Small intestine (tissue), 7 donors: ENCODE measurements at regions not wholly inside any gene's neighbourhood (a gene's known extent, or its start where the extent isn't known, plus 50 kb on each side); places are given as distances from the start of the nearest gene placed in this dataset.
A peak's percentile ranks its signal among the peaks of the same experiment; 100 is the strongest.
"Not testable (repeated sequence)": the region's sequence is repeated elsewhere in the genome, so short reads cannot be mapped to it uniquely, and the experiment has no call there.

Experiments
- DNase-seq, 2 donors: peaks; one replicate each; pipeline versions ENCODE4 v3.0.0 to v3.0.0-alpha.2; 2013
- FAIRE-seq: peaks from 2 replicates; lab custom pipeline; 2012; peaks lifted over from hg19 to GRCh38; lab: Jason Lieb, UNC
- H3K27ac ChIP-seq, 3 donors: one replicate each; pipeline ENCODE4 v1.5.1; 2013; ENCODE audit warnings: low read length in 2 of 3, mild to moderate bottlenecking in 2 of 3, control low read depth in 1 of 3, inconsistent platforms in 1 of 3, low read depth in 1 of 3, moderate library complexity in 1 of 3
- H3K27me3 ChIP-seq, 3 donors: one replicate each; pipeline ENCODE4 v1.6.1; 2013; ENCODE audit warnings: low read length in 3 of 3, inconsistent platforms in 1 of 3; ENCODE audit not compliant: control insufficient read depth in 3 of 3, insufficient read depth in 3 of 3
- H3K36me3 ChIP-seq, 3 donors: one replicate each; pipeline ENCODE4 v1.6.1; 2013; ENCODE audit warnings: low read length in 3 of 3, inconsistent platforms in 1 of 3, low read depth in 1 of 3, mild to moderate bottlenecking in 1 of 3, moderate library complexity in 1 of 3; ENCODE audit not compliant: control insufficient read depth in 3 of 3, insufficient read depth in 2 of 3
- H3K4me1 ChIP-seq, 3 donors: one replicate each; pipeline ENCODE4 v1.6.1; 2013; ENCODE audit warnings: low read length in 2 of 3, inconsistent platforms in 1 of 3, low read depth in 1 of 3, mild to moderate bottlenecking in 1 of 3, moderate library complexity in 1 of 3; ENCODE audit not compliant: control insufficient read depth in 3 of 3, insufficient read depth in 2 of 3
- H3K4me3 ChIP-seq, 3 donors: one replicate each; pipeline ENCODE4 v1.5.1; 2013; ENCODE audit warnings: low read length in 3 of 3, control low read depth in 1 of 3, inconsistent platforms in 1 of 3, low read depth in 1 of 3, mild to moderate bottlenecking in 1 of 3, moderate library complexity in 1 of 3
- H3K9me3 ChIP-seq, 2 donors: one replicate each; pipeline ENCODE4 v1.6.1; 2013; ENCODE audit warnings: low read depth in 1 of 2, low read length in 1 of 2; ENCODE audit not compliant: control insufficient read depth in 2 of 2, insufficient read depth in 1 of 2
- WGBS, 3 donors: extraction: QIAGEN DNeasy Blood & Tissue Kit; methylation state at CpG; one replicate each; pipeline ENCODE4 v1.1.7; 2013; 5-methylcytosine and 5-hydroxymethylcytosine counted together
- donor health status: healthy with polysubstance abuse.
- donor health status: control.
- donor health status: control.
- donor health status: Bipolar disorder and iron deficiency.
- donor health status: healthy.

DNA sequence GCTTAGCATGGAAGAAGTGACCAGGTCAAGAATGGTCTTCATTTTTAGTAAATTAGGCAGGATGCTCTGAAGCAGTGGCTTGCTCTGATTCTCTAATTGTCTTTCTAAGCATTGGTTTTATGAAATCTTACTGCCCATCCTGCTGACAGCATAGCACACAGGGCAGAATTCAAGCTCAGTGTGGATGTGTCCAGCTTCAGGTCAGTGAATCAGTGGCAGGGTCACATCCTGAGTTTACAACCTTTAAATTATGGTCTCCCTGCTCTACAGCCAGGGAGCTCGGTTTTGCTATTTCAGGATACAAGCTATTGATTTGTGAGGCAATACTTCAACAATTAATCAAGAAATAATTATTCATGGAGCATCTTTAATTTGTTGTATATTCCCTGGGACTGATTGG, 202.3 kb upstream of the RXFP2 start:
- H3K4me3 ChIP-seq = no peak overlapping the region
- no peaks in the 10 kb centered on the region for H3K27me3 ChIP-seq
- no peaks in the 10 kb centered on the region for H3K9me3 ChIP-seq
- no peaks in the 10 kb centered on the region for H3K4me1 ChIP-seq
- no peak for DNase-seq
- no peaks in the 10 kb centered on the region for H3K36me3 ChIP-seq
- no peak for FAIRE-seq
- WGBS, 3 donors = 41 to 46% (median 44%) methylated on average over 1 of the region's 1 CpG
- H3K27ac ChIP-seq = no peak overlapping the region

DNA sequence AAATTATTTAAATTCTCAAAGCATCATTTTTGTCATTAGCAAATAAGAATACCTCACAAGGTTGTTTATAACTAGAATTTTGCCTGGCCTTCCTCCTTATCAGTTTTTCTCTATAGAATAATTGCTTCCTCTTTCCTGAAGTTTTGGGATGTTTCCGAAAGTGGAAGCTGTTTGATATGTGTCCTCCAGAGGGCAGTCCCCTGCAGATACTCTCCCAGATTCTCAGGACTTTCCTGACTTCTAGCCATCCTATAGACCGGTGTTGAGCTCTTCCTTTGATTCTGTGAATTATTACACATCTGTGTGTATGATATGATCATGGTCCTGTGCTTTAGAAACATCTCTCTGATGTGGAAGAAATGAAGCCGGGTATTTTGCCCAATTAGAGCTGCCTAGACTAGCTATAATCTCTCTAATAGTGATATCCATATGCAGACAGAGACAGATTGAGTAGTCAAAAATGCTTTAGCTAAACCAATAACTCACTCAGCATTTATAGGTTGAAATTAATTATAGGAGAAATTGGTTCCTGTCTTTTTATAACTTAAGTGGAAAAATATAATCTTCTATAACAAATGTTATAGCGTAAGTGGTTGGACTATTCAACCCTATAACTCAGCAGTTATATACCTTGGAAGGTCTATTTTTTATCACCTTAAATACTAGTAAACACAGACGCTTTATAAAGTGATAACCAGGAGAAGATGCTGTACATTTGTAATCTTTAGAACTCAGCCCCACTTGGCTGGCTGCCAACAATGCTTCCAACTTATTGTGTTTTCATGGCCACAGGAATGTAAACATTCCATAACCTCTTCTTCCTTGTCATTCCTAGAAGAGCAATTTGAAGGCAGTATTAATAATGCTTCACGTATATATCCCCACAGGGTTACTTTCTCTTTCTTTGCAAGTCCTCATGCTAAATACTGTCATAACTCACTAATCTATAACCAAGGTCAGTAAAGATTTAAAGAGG, 201.0 kb upstream of the RXFP2 start:
- H3K4me1 ChIP-seq = no peaks in the 10 kb centered on the region
- no peaks in the 10 kb centered on the region for H3K36me3 ChIP-seq
- peak; percentile 14 to 46 for DNase-seq
- 28 to 36% (median 32%) methylated on average over 6 of the region's 6 CpGs for WGBS, 3 donors
- no peaks in the 10 kb centered on the region for H3K27me3 ChIP-seq
- no peak overlapping the region for H3K27ac ChIP-seq
- no peaks in the 10 kb centered on the region for H3K9me3 ChIP-seq
- no peak overlapping the region for H3K4me3 ChIP-seq
- no peak for FAIRE-seq

DNA sequence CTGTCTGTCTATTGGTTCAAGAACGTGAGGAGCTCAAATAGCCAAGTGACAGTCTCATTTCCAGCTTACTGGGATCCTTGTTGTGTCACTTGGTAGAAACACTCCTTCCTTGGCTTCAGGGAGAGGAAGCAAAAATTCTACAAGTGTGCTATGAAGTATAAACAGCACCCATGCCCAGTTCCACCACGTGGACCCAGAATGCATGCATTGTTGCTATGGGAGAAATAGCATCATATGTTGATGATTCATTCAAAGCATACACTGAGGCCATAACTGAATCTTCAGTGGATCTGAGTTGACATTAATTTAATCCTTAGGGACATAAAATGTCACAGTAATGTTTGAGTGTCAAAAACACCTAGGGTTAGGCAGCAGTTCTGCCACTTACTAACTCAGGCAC, 199.0 kb upstream of the RXFP2 start:
- WGBS, 3 donors = 60 to 73% (median 71%) methylated on average over 2 of the region's 2 CpGs
- no peaks in the 10 kb centered on the region for H3K4me1 ChIP-seq
- DNase-seq = no peak
- no peak for FAIRE-seq
- H3K27me3 ChIP-seq = no peaks in the 10 kb centered on the region
- no peak overlapping the region for H3K27ac ChIP-seq
- H3K9me3 ChIP-seq = no peaks in the 10 kb centered on the region
- H3K4me3 ChIP-seq = no peak overlapping the region
- H3K36me3 ChIP-seq = no peaks in the 10 kb centered on the region

DNA sequence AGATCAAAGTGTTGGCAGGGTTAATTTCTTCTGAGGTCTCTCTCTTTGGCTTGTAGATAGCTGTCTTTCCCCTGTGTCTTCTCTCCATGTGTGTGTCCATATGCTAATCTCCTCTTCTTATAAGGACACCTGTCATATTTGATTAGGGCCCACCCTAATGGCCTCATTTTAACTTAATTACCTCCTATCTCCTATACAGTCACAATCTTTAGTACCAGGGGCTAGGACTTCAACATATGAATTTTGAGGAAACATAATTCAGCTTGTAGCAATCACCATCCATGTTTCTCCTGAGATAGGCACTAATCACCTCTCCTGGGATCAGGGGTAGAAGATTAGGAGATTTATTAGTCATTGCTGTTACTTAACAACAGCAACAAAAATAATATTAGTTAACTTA, 196.1 kb upstream of the RXFP2 start:
- Histone ChIP-seq H3K27me3 (no peaks in the 10 kb centered on the region), H3K27ac (no peak overlapping the region), H3K4me3 (no peak overlapping the region), H3K36me3 (no peaks in the 10 kb centered on the region), H3K4me1 (no peaks in the 10 kb centered on the region), H3K9me3 (no peaks in the 10 kb centered on the region)
- FAIRE-seq (no peak), DNase-seq (no peak)

DNA sequence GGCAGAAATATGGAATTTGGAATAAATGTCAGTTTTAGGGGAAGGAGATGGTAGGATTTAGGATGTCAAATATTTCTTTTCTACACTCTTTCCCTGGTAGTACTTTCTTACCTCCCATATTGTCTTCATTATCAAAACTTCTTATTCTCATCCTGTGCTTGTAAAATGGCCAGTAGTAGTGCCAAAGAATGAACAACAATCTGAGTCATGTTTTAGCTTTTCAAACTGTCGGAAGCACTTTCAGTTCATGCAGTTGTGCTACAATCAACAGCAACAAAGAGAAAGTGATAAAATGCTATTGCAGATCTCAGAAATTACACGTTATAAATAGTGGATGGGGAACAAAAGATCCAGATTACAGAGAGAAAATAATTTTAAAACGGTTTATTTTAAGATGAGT, 193.7 kb upstream of the RXFP2 start:
- H3K9me3 ChIP-seq = no peaks in the 10 kb centered on the region
- no peaks in the 10 kb centered on the region for H3K36me3 ChIP-seq
- no peaks in the 10 kb centered on the region for H3K27me3 ChIP-seq
- no peaks in the 10 kb centered on the region for H3K4me1 ChIP-seq
- no peak for FAIRE-seq
- no peak for DNase-seq
- WGBS, 3 donors = 25 to 49% (median 42%) methylated on average over 3 of the region's 3 CpGs
- H3K4me3 ChIP-seq = no peak overlapping the region
- H3K27ac ChIP-seq = no peak overlapping the region

DNA sequence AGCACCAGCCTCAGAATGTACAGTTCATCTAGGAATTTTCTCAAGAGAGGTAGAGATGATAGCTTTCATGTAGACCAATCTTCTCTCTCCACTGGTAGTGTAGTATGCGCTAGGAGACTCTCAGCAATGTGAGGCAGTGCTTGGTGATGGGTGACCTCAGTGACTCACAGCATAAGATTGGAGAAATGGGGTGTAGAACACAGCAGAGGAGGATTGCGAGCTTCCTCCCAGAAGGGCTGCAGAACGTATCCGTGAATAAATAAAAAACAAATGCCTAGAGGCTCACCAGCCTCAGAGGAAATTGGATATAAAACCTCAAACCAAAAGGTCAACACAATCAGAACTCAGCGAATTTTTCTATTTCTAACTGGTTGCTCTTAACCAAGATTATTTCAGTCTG, 182.9 kb upstream of the RXFP2 start:
- H3K36me3 ChIP-seq = no peaks in the 10 kb centered on the region
- H3K4me1 ChIP-seq = no peaks in the 10 kb centered on the region
- no peak overlapping the region for H3K4me3 ChIP-seq
- DNase-seq (no peak), FAIRE-seq (no peak)
- no peak overlapping the region for H3K27ac ChIP-seq
- no peaks in the 10 kb centered on the region for H3K27me3 ChIP-seq
- 69 to 82% (median 70%) methylated on average over 5 of the region's 5 CpGs for WGBS, 3 donors
- no peaks in the 10 kb centered on the region for H3K9me3 ChIP-seq

DNA sequence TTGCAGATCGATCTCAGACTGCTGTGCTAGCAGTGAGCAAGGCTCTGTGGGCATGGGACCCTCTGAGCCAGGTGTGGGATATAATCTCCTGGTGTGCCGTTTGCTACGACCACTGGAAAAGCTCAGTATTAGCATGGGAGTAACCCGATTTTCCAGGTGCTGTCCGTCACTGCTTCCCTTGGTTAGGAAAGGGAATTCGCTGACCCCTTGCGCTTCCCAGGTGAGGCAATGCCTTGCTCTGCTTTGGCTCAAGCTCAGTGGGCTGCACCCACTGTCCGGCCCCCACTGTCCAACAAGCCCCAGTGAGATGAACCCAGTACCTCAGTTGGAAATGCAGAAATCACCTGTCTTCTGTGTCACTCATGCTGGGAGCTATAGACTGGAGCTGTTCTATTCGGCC, 155.1 kb upstream of the RXFP2 start:
- H3K4me3 ChIP-seq, H3K27ac ChIP-seq, H3K36me3 ChIP-seq, FAIRE-seq, H3K9me3 ChIP-seq, H3K27me3 ChIP-seq, DNase-seq: not testable (repeated sequence)
- H3K4me1 ChIP-seq = peaks cover 0 to 24% (median 0%) of the 10 kb centered on the region in 3 donors
- WGBS, 3 donors = 80 to 88% (median 85%) methylated on average over 9 of the region's 9 CpGs

DNA sequence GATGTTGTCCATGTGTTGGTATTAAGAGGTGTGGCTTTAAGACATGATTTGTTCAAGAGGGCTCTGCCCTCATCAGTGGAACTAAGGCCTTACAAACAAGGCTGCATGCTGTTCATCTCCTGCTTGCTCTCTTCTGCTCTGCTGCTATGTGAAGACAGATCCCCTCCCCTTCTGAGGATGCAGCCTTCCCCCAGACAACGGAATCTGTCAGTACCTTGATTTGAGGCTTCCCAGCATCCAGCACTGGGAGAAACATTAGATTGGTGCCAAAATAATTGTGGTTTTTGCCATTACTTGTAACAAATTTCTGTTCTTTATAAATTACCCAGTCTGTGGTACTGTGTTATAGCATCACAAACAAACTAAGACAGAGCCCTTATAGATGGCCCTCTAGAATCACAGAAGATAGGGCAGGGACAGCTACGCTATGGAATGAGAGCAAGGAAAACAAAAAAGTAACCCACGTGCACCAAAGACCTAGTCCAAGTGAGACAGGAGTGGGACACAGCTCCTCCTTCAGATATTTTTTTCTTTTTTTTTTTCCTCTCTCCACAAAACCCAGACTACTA, 151.5 kb upstream of the RXFP2 start:
- no peaks in the 10 kb centered on the region for H3K27me3 ChIP-seq
- FAIRE-seq (no peak), DNase-seq (no peak)
- H3K9me3 ChIP-seq = peaks cover 0 to 8% of the 10 kb centered on the region in 2 donors
- H3K4me1 ChIP-seq = peaks cover 0 to 33% (median 0%) of the 10 kb centered on the region in 3 donors
- peak overlapping the region in 1 of 3 donors; percentile 89 for H3K27ac ChIP-seq
- no peaks in the 10 kb centered on the region for H3K36me3 ChIP-seq
- 34 to 49% (median 34%) methylated on average over 3 of the region's 3 CpGs for WGBS, 3 donors
- H3K4me3 ChIP-seq = no peak overlapping the region
